Fibroblast of the aortic adventitia (primary cell): ENCODE measurements at regions not wholly inside any gene's neighbourhood (a gene's known extent, or its start where the extent isn't known, plus 50 kb on each side); places are given as distances from the start of the nearest gene placed in this dataset.

Experiments used
- DNase-seq: peaks from one replicate; pipeline ENCODE4 v3.0.0-alpha.2; 2010; ENCODE audit warnings: low read depth
- H3K4me3 ChIP-seq: 2 replicates; pipeline ENCODE4 v1.5.1; 2011; ENCODE audit warnings: low read depth, mild to moderate bottlenecking, control low read depth, low read length, moderate library complexity
- CTCF ChIP-seq: IDR thresholded peaks from 2 replicates; pipeline ENCODE4 v1.5.1; 2011; ENCODE audit warnings: mild to moderate bottlenecking, low read length, control low read depth, inconsistent platforms; ENCODE audit not compliant: insufficient read depth

GRCh38 chr15:94804613-94805012 lies 573.3 kb downstream of the MCTP2 start:
- no peak for TF ChIP-seq CTCF
- no peak overlapping the region for H3K4me3 ChIP-seq
- no peak for DNase-seq

- H3K4me3 ChIP-seq: no peak overlapping the region
- no peak for DNase-seq
- TF ChIP-seq CTCF: no peak
Observed at GRCh38 chr15:94815110-94815731, 583.9 kb downstream of the MCTP2 start.

GRCh38 chr15:94815914-94816313 lies 584.6 kb downstream of the MCTP2 start:
- no peak for DNase-seq
- H3K4me3 ChIP-seq: no peak overlapping the region
- TF ChIP-seq CTCF: no peak

GRCh38 chr15:94829887-94830884 lies 598.8 kb downstream of the MCTP2 start:
- no peak overlapping the region for H3K4me3 ChIP-seq
- DNase-seq: no peak
- no peak for TF ChIP-seq CTCF

GRCh38 chr15:94834000-94834399 lies 602.6 kb downstream of the MCTP2 start:
- no peak for DNase-seq
- no peak for TF ChIP-seq CTCF
- no peak overlapping the region for H3K4me3 ChIP-seq

GRCh38 chr15:94834494-94834893 lies 603.1 kb downstream of the MCTP2 start:
- H3K4me3 ChIP-seq: no peak overlapping the region
- no peak for TF ChIP-seq CTCF
- no peak for DNase-seq
